ENCODE measurements at regions not wholly inside any gene's neighbourhood (a gene's known extent, or its start where the extent isn't known, plus 50 kb on each side); places are given as distances from the start of the nearest gene placed in this dataset.

DNA sequence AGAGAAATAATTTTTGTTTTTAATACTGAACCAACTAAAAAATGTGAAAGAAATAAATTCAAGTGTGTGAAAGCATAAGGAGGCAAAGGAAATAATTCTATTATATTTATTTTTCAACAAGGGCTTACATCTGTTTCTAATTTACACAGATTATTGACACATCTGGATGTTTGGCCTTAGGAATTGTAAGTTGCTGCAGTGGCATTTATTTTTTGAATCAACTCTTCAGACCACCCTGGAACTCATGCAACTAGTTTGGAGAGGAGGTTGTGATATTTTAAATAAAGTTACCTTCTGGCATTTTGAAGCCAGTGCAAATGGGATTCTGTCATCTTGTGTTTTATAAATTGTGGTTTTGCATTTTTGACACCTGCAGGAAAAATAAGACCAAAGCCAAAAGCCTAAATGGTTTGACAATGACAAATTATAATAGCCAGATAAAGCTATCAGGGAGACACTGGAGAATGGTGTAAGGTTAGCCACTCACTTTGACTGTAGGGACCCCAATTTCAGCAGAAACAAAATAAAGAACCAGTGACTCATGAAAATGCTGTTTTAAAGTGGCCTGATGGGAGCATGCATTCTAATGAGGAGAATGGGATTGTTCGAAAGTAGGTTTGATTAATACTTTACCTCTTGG, 192.9 kb downstream of the KLF5 start:
- TF ChIP-seq, protein P1, sequence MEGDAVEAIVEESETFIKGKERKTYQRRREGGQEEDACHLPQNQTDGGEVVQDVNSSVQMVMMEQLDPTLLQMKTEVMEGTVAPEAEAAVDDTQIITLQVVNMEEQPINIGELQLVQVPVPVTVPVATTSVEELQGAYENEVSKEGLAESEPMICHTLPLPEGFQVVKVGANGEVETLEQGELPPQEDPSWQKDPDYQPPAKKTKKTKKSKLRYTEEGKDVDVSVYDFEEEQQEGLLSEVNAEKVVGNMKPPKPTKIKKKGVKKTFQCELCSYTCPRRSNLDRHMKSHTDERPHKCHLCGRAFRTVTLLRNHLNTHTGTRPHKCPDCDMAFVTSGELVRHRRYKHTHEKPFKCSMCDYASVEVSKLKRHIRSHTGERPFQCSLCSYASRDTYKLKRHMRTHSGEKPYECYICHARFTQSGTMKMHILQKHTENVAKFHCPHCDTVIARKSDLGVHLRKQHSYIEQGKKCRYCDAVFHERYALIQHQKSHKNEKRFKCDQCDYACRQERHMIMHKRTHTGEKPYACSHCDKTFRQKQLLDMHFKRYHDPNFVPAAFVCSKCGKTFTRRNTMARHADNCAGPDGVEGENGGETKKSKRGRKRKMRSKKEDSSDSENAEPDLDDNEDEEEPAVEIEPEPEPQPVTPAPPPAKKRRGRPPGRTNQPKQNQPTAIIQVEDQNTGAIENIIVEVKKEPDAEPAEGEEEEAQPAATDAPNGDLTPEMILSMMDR (conservative IDR thresholded peaks at IDR 0.05), result no peak
- no peak overlapping the region for H3K27ac ChIP-seq

DNA sequence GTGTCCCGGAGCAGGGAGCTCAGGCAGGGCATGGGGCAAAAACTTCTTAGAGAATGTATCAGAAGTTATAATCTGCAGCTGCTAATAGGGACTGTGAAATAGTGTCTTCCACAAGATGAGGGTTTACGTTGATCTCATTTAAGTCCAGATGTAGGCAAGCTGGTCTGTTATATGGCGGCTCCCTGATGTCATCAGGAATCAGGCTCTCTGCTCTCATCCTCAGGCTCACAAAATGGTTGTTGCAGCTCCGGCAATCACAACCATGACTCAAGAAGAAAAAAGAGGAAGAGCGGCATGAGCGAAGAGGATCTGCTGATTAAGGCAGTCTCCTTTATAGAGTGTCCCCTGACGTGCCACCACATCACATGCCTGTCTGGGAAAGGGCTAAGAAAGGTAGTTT, 191.3 kb downstream of the KLF5 start:
- TF ChIP-seq, protein P1 (conservative IDR thresholded peaks at IDR 0.05), result no peak
- no peak overlapping the region for H3K27ac ChIP-seq

DNA sequence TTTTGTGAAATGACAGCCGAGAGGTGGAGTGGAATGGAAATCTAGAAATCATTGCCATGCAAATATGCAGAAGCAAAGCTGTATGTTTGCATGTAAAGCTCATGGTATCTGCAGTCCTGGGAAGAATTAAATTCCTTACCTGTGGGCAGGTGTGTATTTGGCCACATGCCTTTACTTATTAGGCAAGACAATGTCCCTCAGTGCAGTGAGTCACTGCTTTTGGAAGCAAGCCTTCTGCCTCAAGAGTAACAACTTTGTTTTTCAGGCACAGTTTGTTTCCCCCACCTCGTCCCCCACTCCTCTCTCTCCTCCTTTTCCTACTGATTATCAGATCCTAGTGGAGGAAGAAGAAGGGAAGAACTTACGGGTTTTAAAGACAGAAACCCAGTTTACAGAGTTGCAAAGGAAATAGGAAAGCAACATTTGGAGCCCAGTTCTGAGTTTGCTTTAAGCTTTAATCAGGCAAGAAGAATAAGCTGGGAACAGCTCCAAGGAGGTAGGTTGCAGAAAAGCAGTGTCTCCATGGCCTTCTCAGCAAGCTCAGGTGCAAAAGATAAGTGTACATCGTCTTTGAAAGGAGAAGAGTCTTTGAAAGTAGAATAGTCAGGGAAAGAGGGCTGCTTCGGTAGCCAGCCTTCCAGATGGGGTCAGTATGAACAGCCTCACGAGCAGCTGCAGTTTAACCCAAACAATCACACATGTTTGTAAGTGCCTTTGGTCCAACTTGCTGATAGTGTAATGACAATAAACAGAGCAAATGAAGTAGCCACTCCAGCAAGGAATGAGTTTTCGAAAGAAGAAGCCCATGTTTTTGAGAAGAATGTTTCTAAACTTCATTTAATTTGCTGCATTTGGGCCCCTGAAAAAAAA, 190.1 kb downstream of the KLF5 start:
- no peak overlapping the region for H3K27ac ChIP-seq
- TF ChIP-seq, protein P1 (conservative IDR thresholded peaks at IDR 0.05), result no peak

DNA sequence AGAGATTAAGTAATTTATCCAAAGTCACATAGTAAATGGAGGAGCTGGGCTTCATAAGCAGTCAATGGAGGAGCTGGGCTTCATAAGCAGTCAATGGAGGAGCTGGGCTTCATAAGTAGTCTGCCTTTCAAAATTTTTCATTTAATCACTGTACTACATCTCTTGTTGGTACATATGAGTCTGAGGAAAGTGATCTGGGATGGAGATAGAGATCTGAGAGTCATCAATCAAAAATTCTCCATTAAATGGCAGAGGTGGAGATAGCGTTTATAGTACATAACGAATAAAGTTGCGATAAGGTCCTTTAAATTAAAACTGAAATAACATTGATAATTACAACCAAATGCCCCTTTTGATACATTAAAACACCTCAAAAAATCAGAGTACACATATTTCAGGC, 189.3 kb downstream of the KLF5 start:
- TF ChIP-seq, protein P1 (conservative IDR thresholded peaks at IDR 0.05), result no peak
- no peak overlapping the region for H3K27ac ChIP-seq

DNA sequence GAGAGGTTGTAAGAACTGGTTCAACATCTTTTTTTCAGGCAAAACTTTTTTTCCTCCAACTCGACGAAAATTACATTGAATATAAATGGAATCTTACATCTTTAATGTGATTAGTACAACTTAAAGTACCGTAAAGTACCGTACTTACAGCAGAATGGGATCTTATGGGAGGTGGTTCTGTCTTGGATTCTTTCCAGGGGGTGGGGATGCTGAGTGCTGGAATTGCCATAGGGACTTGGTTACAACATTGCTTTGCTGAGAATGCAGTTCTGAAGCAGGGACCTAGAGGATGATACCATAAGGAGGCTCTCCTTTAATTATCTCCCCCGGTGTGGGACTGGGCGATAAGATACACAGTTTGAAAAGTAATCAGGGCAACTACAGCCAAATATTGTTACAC, 186.4 kb downstream of the KLF5 start:
- TF ChIP-seq, protein P1 (conservative IDR thresholded peaks at IDR 0.05), result no peak
- H3K27ac ChIP-seq, result no peak overlapping the region

- TF ChIP-seq, protein P1 (conservative IDR thresholded peaks at IDR 0.05), result no peak
- H3K27ac ChIP-seq, result no peak overlapping the region
Observed at GRCh38 chr13:73244467-73244866, 185.7 kb downstream of the KLF5 start.

DNA sequence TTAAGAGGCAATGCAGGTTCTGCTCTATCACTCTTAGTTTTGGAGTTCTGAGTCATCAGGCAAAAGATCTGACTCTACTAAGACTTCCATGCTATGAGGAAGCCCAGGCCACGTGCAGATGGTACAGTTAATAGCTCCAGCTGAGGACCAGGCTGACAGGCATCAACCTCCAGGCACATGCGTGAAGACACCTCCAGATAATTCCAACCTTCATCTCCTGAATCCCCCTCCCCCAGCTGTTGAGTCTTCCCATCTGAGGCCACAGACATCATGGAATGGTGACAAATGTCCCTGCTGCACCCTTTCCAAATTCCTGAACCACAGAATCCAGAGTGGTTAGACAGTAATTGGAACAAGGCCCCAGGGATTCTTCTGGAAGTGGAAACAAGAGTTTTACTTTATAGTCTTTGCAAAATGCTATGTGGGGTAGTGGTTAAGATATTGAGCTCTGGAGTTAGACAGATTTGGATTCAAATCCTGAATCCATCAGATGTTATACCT, 183.8 kb downstream of the KLF5 start:
- TF ChIP-seq, protein P1 (conservative IDR thresholded peaks at IDR 0.05), result no peak

More for the DNA sequence above, 183.8 kb downstream of the KLF5 start:
- H3K27ac ChIP-seq, result no peak overlapping the region
